GM23248 (cell line): ENCODE measurements at regions not wholly inside any gene's neighbourhood (a gene's known extent, or its start where the extent isn't known, plus 50 kb on each side); places are given as distances from the start of the nearest gene placed in this dataset.

ENCODE experiments used
- DNase-seq: peaks from one replicate; pipeline ENCODE4 v3.0.0-alpha.2; 2015
- H2AFZ ChIP-seq: fragments of 200-600 bp; sonication (generic); 2 replicates; pipeline ENCODE4 v1.6.1; 2016; ENCODE audit warnings: antibody characterized with exemption
- H3F3A ChIP-seq: fragments of 200-600 bp; sonication (generic); 2 replicates; pipeline ENCODE4 v1.6.1; 2016; ENCODE audit warnings: mild to moderate bottlenecking, antibody characterized with exemption, mixed run types; ENCODE audit not compliant: insufficient read depth
- H3K27ac ChIP-seq: fragments of 200-600 bp; sonication (generic); 2 replicates; pipeline ENCODE4 v1.5.1; 2016; ENCODE audit warnings: mild to moderate bottlenecking
- H3K27me3 ChIP-seq: fragments of 200-600 bp; sonication (generic); replicated peaks from 2 replicates; pipeline ENCODE4 v1.6.1; 2016; ENCODE audit warnings: mild to moderate bottlenecking; ENCODE audit not compliant: insufficient read depth
- H3K36me3 ChIP-seq: fragments of 200-600 bp; sonication (generic); 2 replicates; pipeline ENCODE4 v1.6.1; 2016; ENCODE audit warnings: low read depth, mild to moderate bottlenecking
- H3K4me1 ChIP-seq: fragments of 200-600 bp; sonication (generic); 2 replicates; pipeline ENCODE4 v1.6.1; 2016; ENCODE audit warnings: mild to moderate bottlenecking; ENCODE audit not compliant: insufficient read depth
- H3K4me2 ChIP-seq: fragments of 200-600 bp; sonication (generic); one replicate; pipeline ENCODE4 v1.6.1; 2016; ENCODE audit warnings: mild to moderate bottlenecking; ENCODE audit not compliant: unreplicated experiment
- H3K4me3 ChIP-seq: fragments of 200-600 bp; sonication (generic); 2 replicates; pipeline ENCODE4 v1.5.1; 2016; ENCODE audit warnings: mild to moderate bottlenecking
- H3K79me2 ChIP-seq: fragments of 200-600 bp; sonication (generic); 2 replicates; pipeline ENCODE4 v1.6.1; 2016; ENCODE audit warnings: mild to moderate bottlenecking; ENCODE audit not compliant: insufficient read depth
- H3K9ac ChIP-seq: fragments of 200-600 bp; sonication (generic); 2 replicates; pipeline ENCODE4 v1.6.1; 2016; ENCODE audit warnings: mild to moderate bottlenecking
- H3K9me2 ChIP-seq: fragments of 200-600 bp; sonication (generic); 2 replicates; pipeline ENCODE4 v1.6.1; 2016; ENCODE audit warnings: mixed run types, mild to moderate bottlenecking, moderate library complexity; ENCODE audit not compliant: insufficient read depth
- H3K9me3 ChIP-seq: fragments of 200-600 bp; sonication (generic); one replicate; pipeline ENCODE4 v1.6.1; 2017; ENCODE audit warnings: low read depth
- H4K20me1 ChIP-seq: fragments of 200-600 bp; sonication (generic); 2 replicates; pipeline ENCODE4 v1.6.0; 2016; ENCODE audit not compliant: insufficient read depth
- EZH2 ChIP-seq: fragments of 200-600 bp; sonication (generic); IDR thresholded peaks from 2 replicates; pipeline ENCODE4 v1.6.1; 2018; ENCODE audit warnings: antibody characterized with exemption, mild to moderate bottlenecking; ENCODE audit not compliant: insufficient read depth, poor library complexity, severe bottlenecking
- EZH2phosphoT487 ChIP-seq: fragments of 200-600 bp; sonication (generic); IDR thresholded peaks from 2 replicates; pipeline ENCODE4 v1.6.1; 2018; ENCODE audit warnings: antibody characterized with exemption, moderate library complexity, mild to moderate bottlenecking, low read depth; ENCODE audit not compliant: insufficient read depth
- WGBS, 2 experiments: methylation state at CpG; one replicate each; pipeline ENCODE4 v1.1.6; 2015 to 2017; ENCODE audit warnings: low lambda C conversion rate in 2 of 2, low coverage in 1 of 2; ENCODE audit errors: missing lambda C conversion rate in 2 of 2; 5-methylcytosine and 5-hydroxymethylcytosine counted together
- in situ Hi-C: fragments of 300-500 bp; cut with MboI; formaldehyde crosslinking; loops from 2 replicates; pipeline ENCODE4 v1.15.0; 2020

- no peaks in the 10 kb centered on the region for H3K9me3 ChIP-seq
- TF ChIP-seq EZH2phosphoT487: no peak
- TF ChIP-seq EZH2: no peak
- H3K4me2 ChIP-seq: peak overlapping the region; percentile 70
- H3K9ac ChIP-seq: peak overlapping the region; percentile 64
- no peaks in the 10 kb centered on the region for H3K9me2 ChIP-seq
- no peak overlapping the region for H2AFZ ChIP-seq
- H4K20me1 ChIP-seq: no peaks in the 10 kb centered on the region
- peaks cover 43% of the 10 kb centered on the region for H3K4me1 ChIP-seq
- H3K36me3 ChIP-seq: no peaks in the 10 kb centered on the region
- H3K4me3 ChIP-seq: peak overlapping the region; percentile 15
- 25 to 34% methylated on average over 5 of the region's 5 CpGs for WGBS, 2 experiments
- peak overlapping the region; percentile 89 for H3K27ac ChIP-seq
- no peaks in the 10 kb centered on the region for H3K79me2 ChIP-seq
- in situ Hi-C loops: no loop called here
- peaks cover 14% of the 10 kb centered on the region for H3F3A ChIP-seq
- peak; percentile 98 for DNase-seq
- H3K27me3 ChIP-seq: no peaks in the 10 kb centered on the region
Measured at GRCh38 chr1:30523055-30524020, 200.0 kb downstream of the MATN1 start.

GRCh38 chr1:30522031-30523004 is 201.1 kb downstream of the MATN1 start:
- Histone ChIP-seq H2AFZ (peak overlapping the region; percentile 9), H3K79me2 (no peaks in the 10 kb centered on the region), H4K20me1 (no peaks in the 10 kb centered on the region), H3K4me3 (peak overlapping the region; percentile 15), H3K9me2 (no peaks in the 10 kb centered on the region), H3K9ac (peak overlapping the region; percentile 64), H3K27ac (peak overlapping the region; percentile 89), H3F3A (peaks cover 14% of the 10 kb centered on the region), H3K4me2 (peak overlapping the region; percentile 70), H3K9me3 (no peaks in the 10 kb centered on the region), H3K27me3 (no peaks in the 10 kb centered on the region), H3K36me3 (no peaks in the 10 kb centered on the region), H3K4me1 (peaks cover 43% of the 10 kb centered on the region)
- in situ Hi-C loops: no loop called here
- peak; percentile 89 for DNase-seq
- TF ChIP-seq EZH2phosphoT487 (no peak), EZH2 (no peak)
- WGBS, 2 experiments: 4 to 5% methylated on average over 17 of the region's 17 CpGs

- Histone ChIP-seq H4K20me1 (no peaks in the 10 kb centered on the region), H3K27me3 (no peaks in the 10 kb centered on the region), H3K4me3 (no peak overlapping the region), H3K36me3 (no peaks in the 10 kb centered on the region), H3K9me3 (no peaks in the 10 kb centered on the region), H3K27ac (no peak overlapping the region), H3K9ac (peak overlapping the region; percentile 64; the same call in 1 of the 2 replicates), H3F3A (peaks cover 14% of the 10 kb centered on the region), H3K4me2 (no peak overlapping the region), H3K4me1 (peaks cover 41% of the 10 kb centered on the region), H2AFZ (no peak overlapping the region), H3K9me2 (no peaks in the 10 kb centered on the region), H3K79me2 (no peaks in the 10 kb centered on the region)
- in situ Hi-C loops: no loop called here
- 95 to 100% methylated on average over 3 of the region's 3 CpGs for WGBS, 2 experiments
- DNase-seq: no peak
- TF ChIP-seq EZH2phosphoT487 (no peak), EZH2 (no peak)
Measured at GRCh38 chr1:30521261-30521865, 202.0 kb downstream of the MATN1 start.

- no peak overlapping the region for H3K4me2 ChIP-seq
- H3K9me3 ChIP-seq: no peaks in the 10 kb centered on the region
- no peak overlapping the region for H3K27ac ChIP-seq
- no peaks in the 10 kb centered on the region for H3K9me2 ChIP-seq
- WGBS, 2 experiments: 65 to 83% methylated on average over 2 of the region's 2 CpGs
- H4K20me1 ChIP-seq: no peaks in the 10 kb centered on the region
- H2AFZ ChIP-seq: no peak overlapping the region
- in situ Hi-C loops: no loop called here
- H3K4me3 ChIP-seq: no peak overlapping the region
- H3K36me3 ChIP-seq: no peaks in the 10 kb centered on the region
- no peaks in the 10 kb centered on the region for H3K27me3 ChIP-seq
- TF ChIP-seq EZH2phosphoT487 (no peak), EZH2 (no peak)
- H3K9ac ChIP-seq: no peak overlapping the region
- no peaks in the 10 kb centered on the region for H3K79me2 ChIP-seq
- peaks cover 32% of the 10 kb centered on the region for H3K4me1 ChIP-seq
- H3F3A ChIP-seq: peaks cover 14% of the 10 kb centered on the region
- no peak for DNase-seq
Measured at GRCh38 chr1:30520476-30520875, 202.9 kb downstream of the MATN1 start.
